ENCODE measurements at regions not wholly inside any gene's neighbourhood (a gene's known extent, or its start where the extent isn't known, plus 50 kb on each side); places are given as distances from the start of the nearest gene placed in this dataset.

- TF ChIP-seq CTCF (IDR thresholded peaks at IDR 0.05), result no peak
- TF ChIP-seq POLR2A (IDR thresholded peaks at IDR 0.05), result no peak
Observed at GRCh38 chr2:220347626-220348025, 720.2 kb downstream of the SLC4A3 start.

Data from body of pancreas (tissue), 4 donors.